ENCODE measurements at regions not wholly inside any gene's neighbourhood (a gene's known extent, or its start where the extent isn't known, plus 50 kb on each side); places are given as distances from the start of the nearest gene placed in this dataset.

DNA sequence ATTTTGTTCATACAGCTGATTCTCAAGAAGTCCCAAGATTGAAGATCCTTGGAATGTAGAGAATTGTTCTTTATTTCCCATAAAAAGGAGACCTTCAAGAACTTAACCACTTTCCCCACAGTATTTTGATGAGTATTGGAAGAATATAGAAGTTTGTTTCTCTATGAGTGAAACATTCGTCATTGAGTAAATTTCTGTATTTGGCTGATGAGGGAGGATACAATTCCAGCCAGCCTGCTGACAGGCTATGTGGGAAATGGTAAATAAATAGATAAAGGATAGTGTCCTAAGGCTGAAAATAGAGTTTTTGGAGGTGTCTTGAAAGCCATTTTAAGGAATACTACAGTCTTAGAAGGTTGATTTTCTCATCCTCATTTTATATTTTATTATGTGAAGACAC lies 1076.1 kb downstream of the ROBO2 start:
- TF ChIP-seq, protein P1, sequence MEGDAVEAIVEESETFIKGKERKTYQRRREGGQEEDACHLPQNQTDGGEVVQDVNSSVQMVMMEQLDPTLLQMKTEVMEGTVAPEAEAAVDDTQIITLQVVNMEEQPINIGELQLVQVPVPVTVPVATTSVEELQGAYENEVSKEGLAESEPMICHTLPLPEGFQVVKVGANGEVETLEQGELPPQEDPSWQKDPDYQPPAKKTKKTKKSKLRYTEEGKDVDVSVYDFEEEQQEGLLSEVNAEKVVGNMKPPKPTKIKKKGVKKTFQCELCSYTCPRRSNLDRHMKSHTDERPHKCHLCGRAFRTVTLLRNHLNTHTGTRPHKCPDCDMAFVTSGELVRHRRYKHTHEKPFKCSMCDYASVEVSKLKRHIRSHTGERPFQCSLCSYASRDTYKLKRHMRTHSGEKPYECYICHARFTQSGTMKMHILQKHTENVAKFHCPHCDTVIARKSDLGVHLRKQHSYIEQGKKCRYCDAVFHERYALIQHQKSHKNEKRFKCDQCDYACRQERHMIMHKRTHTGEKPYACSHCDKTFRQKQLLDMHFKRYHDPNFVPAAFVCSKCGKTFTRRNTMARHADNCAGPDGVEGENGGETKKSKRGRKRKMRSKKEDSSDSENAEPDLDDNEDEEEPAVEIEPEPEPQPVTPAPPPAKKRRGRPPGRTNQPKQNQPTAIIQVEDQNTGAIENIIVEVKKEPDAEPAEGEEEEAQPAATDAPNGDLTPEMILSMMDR (optimal IDR thresholded peaks at IDR 0.05 in 1 of 3, IDR thresholded peaks at IDR 0.05 in 1 of 3, conservative IDR thresholded peaks at IDR 0.05 in 1 of 3; ENCODE audit: extremely low read depth in 1 of 3, insufficient read depth in 2 of 3, low read length in 3 of 3), result no peak
- no peak for TF ChIP-seq EZH2 (IDR thresholded peaks at IDR 0.05; ENCODE audit: low read length)

Data from keratinocyte (primary cell).